D721Med (cell line): ENCODE measurements at regions not wholly inside any gene's neighbourhood (a gene's known extent, or its start where the extent isn't known, plus 50 kb on each side); places are given as distances from the start of the nearest gene placed in this dataset.

Experiments used
- DNase-seq: peaks from one replicate; pipeline ENCODE4 v3.0.0; 2011; ENCODE audit warnings: low spot score; ENCODE audit not compliant: insufficient read length
- FAIRE-seq: peaks from 2 replicates; lab custom pipeline; 2011; peaks lifted over from hg19 to GRCh38; lab: Jason Lieb, UNC
- TF ChIP-seq, protein P1 (sequence below): IDR thresholded peaks from 2 replicates; pipeline ENCODE4 v1.5.1; 2012; ENCODE audit warnings: mild to moderate bottlenecking, control low read depth; ENCODE audit not compliant: insufficient read depth; ENCODE audit errors: missing control alignments

DNA sequence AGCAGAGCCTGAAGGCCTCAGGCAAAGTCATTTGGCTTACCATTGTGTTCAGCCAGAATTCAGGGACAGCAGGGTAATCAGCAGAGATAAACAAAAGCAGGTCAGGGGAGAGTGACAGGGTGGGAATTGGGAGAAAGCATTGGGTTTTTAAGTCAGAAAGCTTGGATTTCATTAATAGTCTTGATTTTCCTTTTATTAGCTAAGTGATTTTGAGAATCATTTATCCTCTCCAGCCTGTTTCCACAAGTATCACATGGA is 410.1 kb downstream of the HNRNPD start:
- DNase-seq (no peak), FAIRE-seq (no peak)
- TF ChIP-seq, protein P1, sequence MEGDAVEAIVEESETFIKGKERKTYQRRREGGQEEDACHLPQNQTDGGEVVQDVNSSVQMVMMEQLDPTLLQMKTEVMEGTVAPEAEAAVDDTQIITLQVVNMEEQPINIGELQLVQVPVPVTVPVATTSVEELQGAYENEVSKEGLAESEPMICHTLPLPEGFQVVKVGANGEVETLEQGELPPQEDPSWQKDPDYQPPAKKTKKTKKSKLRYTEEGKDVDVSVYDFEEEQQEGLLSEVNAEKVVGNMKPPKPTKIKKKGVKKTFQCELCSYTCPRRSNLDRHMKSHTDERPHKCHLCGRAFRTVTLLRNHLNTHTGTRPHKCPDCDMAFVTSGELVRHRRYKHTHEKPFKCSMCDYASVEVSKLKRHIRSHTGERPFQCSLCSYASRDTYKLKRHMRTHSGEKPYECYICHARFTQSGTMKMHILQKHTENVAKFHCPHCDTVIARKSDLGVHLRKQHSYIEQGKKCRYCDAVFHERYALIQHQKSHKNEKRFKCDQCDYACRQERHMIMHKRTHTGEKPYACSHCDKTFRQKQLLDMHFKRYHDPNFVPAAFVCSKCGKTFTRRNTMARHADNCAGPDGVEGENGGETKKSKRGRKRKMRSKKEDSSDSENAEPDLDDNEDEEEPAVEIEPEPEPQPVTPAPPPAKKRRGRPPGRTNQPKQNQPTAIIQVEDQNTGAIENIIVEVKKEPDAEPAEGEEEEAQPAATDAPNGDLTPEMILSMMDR: no peak

DNA sequence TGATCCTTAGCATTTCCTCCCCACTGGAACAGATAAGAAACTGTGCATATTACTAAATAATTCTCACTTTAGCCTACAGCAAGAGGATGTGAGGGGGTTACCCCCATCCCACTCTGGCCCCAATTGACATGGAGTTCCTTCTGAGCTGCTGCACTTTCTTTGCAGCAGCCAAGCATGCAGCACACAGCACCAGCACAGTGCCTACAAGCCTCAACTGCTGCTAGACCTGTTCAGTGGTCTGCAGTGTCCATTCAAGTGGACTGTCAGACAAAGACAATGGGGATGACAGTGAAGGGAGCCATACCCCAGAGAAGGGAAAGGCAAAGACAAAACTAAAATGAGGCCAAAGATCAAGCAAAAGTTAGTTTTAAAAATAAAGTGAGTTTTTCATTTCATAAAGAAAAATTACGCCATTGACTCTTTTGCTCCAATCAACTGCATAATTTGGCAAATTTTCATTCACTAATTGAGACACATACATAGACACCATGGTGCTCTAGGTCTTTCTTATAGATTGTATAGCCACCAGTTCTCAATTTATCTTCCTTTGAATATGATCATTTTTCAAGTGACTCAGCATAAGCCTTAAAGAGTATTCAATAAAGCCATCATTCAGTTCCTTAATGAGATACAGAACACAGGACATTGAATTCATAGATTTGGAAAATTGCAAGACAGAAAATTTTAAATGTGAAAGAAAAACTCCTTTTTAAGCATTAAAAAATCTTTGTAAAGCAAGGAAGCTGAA is 410.6 kb downstream of the HNRNPD start:
- DNase-seq (no peak), FAIRE-seq (no peak)
- TF ChIP-seq, protein P1: no peak

DNA sequence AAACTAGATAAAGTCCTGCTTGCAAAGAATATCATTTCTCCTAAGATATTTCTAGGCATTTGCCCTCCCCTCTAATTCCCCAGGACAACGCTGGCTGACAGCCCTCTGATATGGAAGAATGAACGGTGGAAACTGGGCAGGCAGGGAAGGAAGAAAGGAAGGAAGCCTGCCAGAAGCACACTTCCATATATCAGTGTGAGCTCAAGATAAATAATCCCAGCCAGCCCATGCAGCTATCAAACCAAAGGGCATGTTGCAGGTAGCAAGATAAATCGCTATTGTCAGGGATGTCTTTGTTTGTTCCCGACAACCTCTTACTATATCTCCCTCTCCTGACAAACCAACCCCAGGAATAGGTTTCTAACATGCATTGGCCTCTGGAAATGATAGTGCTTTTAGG is 412.8 kb downstream of the HNRNPD start:
- FAIRE-seq: no peak

DNA sequence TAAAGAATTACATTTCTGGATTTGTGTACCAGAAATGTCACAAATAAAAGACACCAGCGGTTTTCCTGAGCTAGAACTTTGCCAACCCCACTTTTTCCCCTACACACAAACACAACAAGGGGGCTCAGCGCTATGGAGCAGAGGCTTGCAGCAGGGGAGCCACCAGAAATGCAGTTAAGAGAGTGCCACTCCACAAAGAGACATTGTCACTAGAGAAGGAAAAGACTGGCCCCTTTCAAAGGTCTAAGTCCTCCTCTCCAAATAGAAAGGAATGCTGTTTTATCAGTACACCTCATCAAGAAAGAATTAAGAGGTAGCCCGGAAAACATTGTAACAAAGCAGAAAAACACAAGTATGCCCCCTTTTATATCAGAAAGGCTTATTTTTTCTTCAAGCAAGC is 419.5 kb downstream of the HNRNPD start:
- TF ChIP-seq, protein P1: no peak
- FAIRE-seq (no peak), DNase-seq (no peak)

More for the DNA sequence above, 412.8 kb downstream of the HNRNPD start:
- TF ChIP-seq, protein P1: no peak
- no peak for DNase-seq

DNA sequence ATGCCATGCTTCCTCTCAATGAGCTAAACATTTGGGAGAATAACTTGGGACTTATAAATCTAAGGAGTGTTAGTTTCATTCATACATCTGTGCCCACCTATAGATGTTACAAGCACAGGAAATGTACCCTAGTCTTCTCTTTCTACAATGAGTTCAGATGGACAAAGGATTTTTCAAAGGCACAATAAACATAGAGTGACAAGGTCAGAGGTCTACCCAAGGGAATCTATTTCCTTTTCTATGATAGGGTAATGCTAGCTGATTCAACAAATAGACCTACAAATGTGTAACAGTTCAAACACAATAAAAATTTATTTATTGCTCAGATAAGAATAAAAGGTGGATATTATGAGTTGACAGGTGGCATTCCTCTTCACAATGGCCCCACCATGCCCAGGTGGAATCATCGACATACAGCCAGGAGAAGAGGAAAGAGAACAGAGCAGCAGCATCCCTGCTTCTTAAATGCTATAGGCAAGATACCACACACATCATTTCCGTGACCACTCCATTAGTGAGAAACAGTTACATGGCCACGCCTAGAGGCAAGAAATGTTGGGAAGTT is 421.8 kb downstream of the HNRNPD start:
- DNase-seq: no peak
- TF ChIP-seq, protein P1: no peak
- FAIRE-seq: no peak

DNA sequence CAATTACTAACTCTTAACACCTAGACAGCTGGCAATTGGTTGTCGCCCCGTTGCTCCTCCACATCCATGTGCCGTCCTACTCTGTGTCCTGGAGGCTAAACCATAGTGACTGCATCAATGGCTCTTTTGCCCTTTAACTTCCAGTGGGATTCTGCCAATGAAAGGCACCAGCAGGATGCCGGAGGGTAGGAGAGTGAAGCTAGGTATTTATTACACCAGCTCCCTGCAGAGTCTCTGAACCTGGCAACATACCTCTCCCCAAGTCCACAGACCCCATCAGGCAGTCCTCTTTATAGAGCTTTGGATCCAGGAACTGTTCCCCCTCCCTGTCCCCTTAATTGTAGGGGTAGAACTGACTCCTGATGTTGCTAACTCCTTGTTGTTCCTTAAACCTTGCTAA is 426.8 kb downstream of the HNRNPD start:
- TF ChIP-seq, protein P1: no peak
- no peak for DNase-seq
- FAIRE-seq: no peak

DNA sequence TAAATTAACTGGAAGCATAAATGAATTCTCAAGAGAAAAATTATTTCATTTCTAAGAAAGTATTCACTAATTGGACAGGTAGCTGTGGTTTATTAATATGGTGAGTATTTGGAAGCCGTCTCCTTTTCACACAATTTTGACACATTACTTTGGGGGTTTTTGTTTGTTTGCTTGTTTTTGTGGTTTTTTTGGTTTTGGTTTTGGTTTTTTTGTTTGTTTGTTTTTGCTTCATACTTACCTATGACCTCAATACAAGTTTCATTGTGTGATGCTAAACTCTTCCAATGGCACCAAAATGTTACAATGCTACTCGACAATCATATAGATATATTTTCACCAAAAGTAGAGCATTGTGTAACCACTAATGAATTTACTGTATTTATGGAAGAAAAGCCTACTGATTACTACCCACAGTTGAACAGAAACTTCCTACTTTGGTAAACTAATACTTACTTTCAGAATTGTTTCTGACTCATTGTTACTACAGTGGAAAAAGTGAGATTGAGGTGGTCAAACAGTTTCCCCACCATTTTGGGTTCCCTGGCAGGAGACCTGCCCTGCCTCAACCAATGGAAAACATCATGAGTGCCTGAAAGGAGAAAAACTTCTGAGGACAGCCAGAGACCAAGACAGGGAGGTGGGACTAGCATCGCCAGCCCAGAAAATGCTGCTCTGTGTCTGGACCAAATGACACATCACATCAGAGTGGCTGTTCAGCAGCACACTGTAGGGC is 443.1 kb downstream of the HNRNPD start:
- FAIRE-seq: no peak
- TF ChIP-seq, protein P1: no peak
- no peak for DNase-seq
